ENCODE measurements at regions not wholly inside any gene's neighbourhood (a gene's known extent, or its start where the extent isn't known, plus 50 kb on each side); places are given as distances from the start of the nearest gene placed in this dataset.

DNA sequence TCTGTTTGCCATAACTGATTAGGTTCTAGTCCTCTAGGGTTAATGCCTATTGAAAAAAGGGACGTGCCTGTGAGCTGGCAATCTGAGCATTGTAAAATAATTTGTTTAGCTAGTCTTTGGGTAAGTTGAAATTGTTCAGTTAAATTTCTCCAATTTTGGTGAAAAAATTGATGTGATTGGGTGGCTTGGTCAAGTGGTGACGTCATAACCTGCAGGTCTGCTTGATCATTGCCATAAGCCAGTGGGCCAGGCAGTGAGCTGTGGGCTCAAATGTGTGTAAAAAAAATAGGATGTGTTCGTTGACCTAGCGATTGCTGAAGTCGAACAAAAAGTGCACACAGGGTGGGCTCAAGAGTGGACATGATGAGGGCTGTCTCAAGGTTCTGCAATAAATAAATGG, 193.3 kb downstream of the ZC4H2 start:
- Histone ChIP-seq H3K9ac (ENCODE audit: low read length) (no peak overlapping the region), H4K20me1 (ENCODE audit: insufficient read depth, low read length) (no peaks in the 10 kb centered on the region), H3K36me3 (ENCODE audit: insufficient read depth, low read length) (no peaks in the 10 kb centered on the region), H3K27ac (ENCODE audit: low read depth, low read length, poor library complexity, severe bottlenecking) (no peak overlapping the region), H3K9me3 (ENCODE audit: low read length) (no peaks in the 10 kb centered on the region), H3F3A (ENCODE audit: insufficient read depth, low read length) (no peaks in the 10 kb centered on the region), H3K27me3 (ENCODE audit: insufficient read depth, low read length) (no peaks in the 10 kb centered on the region), H3K9me2 (ENCODE audit: low read depth, low read length) (no peaks in the 10 kb centered on the region), H3K4me2 (ENCODE audit: low read length) (no peak overlapping the region), H2AFZ (ENCODE audit: low read length) (no peak overlapping the region), H3K79me2 (ENCODE audit: insufficient read depth, low read length) (no peaks in the 10 kb centered on the region), H3K4me3 (ENCODE audit: low read depth, low read length, poor library complexity, severe bottlenecking) (no peak overlapping the region), H3K4me1 (ENCODE audit: insufficient read depth, low read length, severe bottlenecking) (no peaks in the 10 kb centered on the region)
- TF ChIP-seq EZH2 (IDR thresholded peaks at IDR 0.05; ENCODE audit: borderline replicate concordance, low read length) (no peak), CTCF (IDR thresholded peaks at IDR 0.05; ENCODE audit: low read length) (no peak)

- no peaks in the 10 kb centered on the region for H3F3A ChIP-seq (ENCODE audit: insufficient read depth, low read length)
- TF ChIP-seq CTCF (IDR thresholded peaks at IDR 0.05; ENCODE audit: low read length), result no peak
- no peak for TF ChIP-seq EZH2 (IDR thresholded peaks at IDR 0.05; ENCODE audit: borderline replicate concordance, low read length)
- H3K27me3 ChIP-seq (ENCODE audit: insufficient read depth, low read length), result no peaks in the 10 kb centered on the region
- H3K4me2 ChIP-seq (ENCODE audit: low read length), result no peak overlapping the region
- H3K9me3 ChIP-seq (ENCODE audit: low read length), result no peaks in the 10 kb centered on the region
- no peaks in the 10 kb centered on the region for H3K4me1 ChIP-seq (ENCODE audit: insufficient read depth, low read length, severe bottlenecking)
- H3K9me2 ChIP-seq (ENCODE audit: low read depth, low read length), result no peaks in the 10 kb centered on the region
- no peak overlapping the region for H3K27ac ChIP-seq (ENCODE audit: low read depth, low read length, poor library complexity, severe bottlenecking)
- no peaks in the 10 kb centered on the region for H4K20me1 ChIP-seq (ENCODE audit: insufficient read depth, low read length)
- no peak overlapping the region for H3K9ac ChIP-seq (ENCODE audit: low read length)
- H3K79me2 ChIP-seq (ENCODE audit: insufficient read depth, low read length), result no peaks in the 10 kb centered on the region
- H3K4me3 ChIP-seq (ENCODE audit: low read depth, low read length, poor library complexity, severe bottlenecking), result no peak overlapping the region
- no peaks in the 10 kb centered on the region for H3K36me3 ChIP-seq (ENCODE audit: insufficient read depth, low read length)
- H2AFZ ChIP-seq (ENCODE audit: low read length), result no peak overlapping the region
These were observed 218.2 kb downstream of the ZC4H2 start for GRCh38 chrX:64758047-64758446.

DNA sequence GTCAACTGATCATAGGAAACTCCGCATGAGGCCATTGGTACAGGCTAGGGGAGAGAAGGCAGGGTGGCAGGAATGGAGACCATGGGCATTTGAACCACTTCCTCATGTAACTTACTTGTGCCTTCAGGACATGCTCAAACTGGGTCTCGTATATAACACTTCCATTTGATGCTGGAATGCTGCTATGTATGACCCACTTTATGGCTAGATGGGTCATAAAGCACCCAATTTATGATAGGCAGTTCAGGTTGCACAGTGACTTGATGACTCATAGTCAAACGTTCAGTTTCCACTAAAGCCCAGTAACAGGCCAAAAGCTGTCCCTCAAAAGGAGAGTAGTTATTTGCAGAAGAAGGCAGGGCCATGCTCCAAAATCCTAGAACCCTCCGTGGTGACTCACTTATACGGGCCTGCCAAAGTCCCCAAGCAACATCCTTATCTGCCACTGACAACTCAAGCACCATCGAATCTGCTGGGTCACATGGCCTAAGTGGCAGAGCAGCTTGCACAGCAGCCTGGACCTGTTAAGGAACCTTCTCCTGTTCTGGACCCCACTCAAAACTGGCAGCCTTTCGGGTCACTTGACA, 236.4 kb downstream of the ZC4H2 start:
- Histone ChIP-seq H3K9me3 (ENCODE audit: low read length) (no peaks in the 10 kb centered on the region), H4K20me1 (ENCODE audit: insufficient read depth, low read length) (no peaks in the 10 kb centered on the region), H3K4me3 (ENCODE audit: low read depth, low read length, poor library complexity, severe bottlenecking) (no peak overlapping the region), H3K27me3 (ENCODE audit: insufficient read depth, low read length) (no peaks in the 10 kb centered on the region), H3K27ac (ENCODE audit: low read depth, low read length, poor library complexity, severe bottlenecking) (no peak overlapping the region), H3K9me2 (ENCODE audit: low read depth, low read length) (no peaks in the 10 kb centered on the region), H3K36me3 (ENCODE audit: insufficient read depth, low read length) (no peaks in the 10 kb centered on the region), H3F3A (ENCODE audit: insufficient read depth, low read length) (no peaks in the 10 kb centered on the region), H3K4me1 (ENCODE audit: insufficient read depth, low read length, severe bottlenecking) (no peaks in the 10 kb centered on the region), H3K79me2 (ENCODE audit: insufficient read depth, low read length) (no peaks in the 10 kb centered on the region), H3K9ac (ENCODE audit: low read length) (no peak overlapping the region), H2AFZ (ENCODE audit: low read length) (no peak overlapping the region), H3K4me2 (ENCODE audit: low read length) (no peak overlapping the region)
- TF ChIP-seq CTCF (IDR thresholded peaks at IDR 0.05; ENCODE audit: low read length) (no peak), EZH2 (IDR thresholded peaks at IDR 0.05; ENCODE audit: borderline replicate concordance, low read length) (no peak)
